A673 (cell line): ENCODE measurements at regions not wholly inside any gene's neighbourhood (a gene's known extent, or its start where the extent isn't known, plus 50 kb on each side); places are given as distances from the start of the nearest gene placed in this dataset.

Source experiments
- BruUV-seq: library from RNA; stranded (reverse); fragments of 400-500 nt; replicated peaks from 2 replicates; lab custom pipeline; 2021; lab: Mats Ljungman, UMichigan
- CTCF ChIA-PET: fragments of 300-600 bp; sonication (Branson Sonifier 250); formaldehyde crosslinking; loops from one replicate; lab custom pipeline; 2022; ENCODE audit warnings: antibody characterized with exemption; lab: Charles Lee
- POLR2A ChIA-PET: fragments of 300-600 bp; sonication (Branson Sonifier 250); formaldehyde crosslinking; loops from one replicate; lab custom pipeline; 2022; ENCODE audit warnings: antibody characterized with exemption; ENCODE audit not compliant: low non-redundant PET; lab: Charles Lee
- DNase-seq: peaks from one replicate; pipeline ENCODE4 v3.0.0-alpha.2; 2015; ENCODE audit warnings: low spot score
- H3K27ac ChIP-seq: fragments of 200-600 bp; sonication (generic); 2 replicates; pipeline ENCODE4 v1.5.1; 2016; ENCODE audit warnings: mixed run types, low read depth, mild to moderate bottlenecking, mixed read lengths, antibody characterized with exemption, low read length; ENCODE audit not compliant: poor library complexity, severe bottlenecking
- H3K27me3 ChIP-seq: fragments of 200-600 bp; sonication (generic); replicated peaks from 2 replicates; pipeline ENCODE4 v1.6.1; 2017; ENCODE audit warnings: mixed run types, low read depth, mild to moderate bottlenecking, mixed read lengths, antibody characterized with exemption, low read length; ENCODE audit not compliant: insufficient read depth, poor library complexity
- H3K36me3 ChIP-seq: fragments of 200-600 bp; sonication (generic); 2 replicates; pipeline ENCODE4 v1.6.1; 2016; ENCODE audit warnings: mixed run types, mild to moderate bottlenecking, mixed read lengths, antibody characterized with exemption, low read length; ENCODE audit not compliant: insufficient read depth, poor library complexity, severe bottlenecking
- H3K4me1 ChIP-seq: fragments of 200-600 bp; sonication (generic); 2 replicates; pipeline ENCODE4 v1.6.1; 2017; ENCODE audit warnings: mixed run types, mild to moderate bottlenecking, mixed read lengths, antibody characterized with exemption, low read length; ENCODE audit not compliant: insufficient read depth, poor library complexity, severe bottlenecking
- H3K4me3 ChIP-seq: fragments of 200-600 bp; sonication (generic); 2 replicates; pipeline ENCODE4 v1.5.1; 2016; ENCODE audit warnings: low read depth, mixed run types, mild to moderate bottlenecking, mixed read lengths, low read length; ENCODE audit not compliant: poor library complexity, severe bottlenecking
- H3K9me3 ChIP-seq: fragments of 200-600 bp; sonication (generic); 2 replicates; pipeline ENCODE4 v1.6.1; 2016; ENCODE audit warnings: mixed run types, low read depth, mild to moderate bottlenecking, mixed read lengths, antibody characterized with exemption, low read length; ENCODE audit not compliant: poor library complexity, severe bottlenecking
- CTCF ChIP-seq: fragments of 300-800, 200-600 bp; sonication (generic); conservative IDR thresholded peaks from 2 replicates; pipeline ENCODE4 v1.5.1; 2017; ENCODE audit warnings: low read depth, mild to moderate bottlenecking, antibody characterized with exemption, low read length, moderate library complexity, mixed read lengths
- EZH2 ChIP-seq: fragments of 200-600 bp; sonication (generic); IDR thresholded peaks from 2 replicates; pipeline ENCODE4 v1.6.1; 2017; ENCODE audit warnings: borderline replicate concordance, low read depth, mild to moderate bottlenecking, mixed read lengths, antibody characterized with exemption, low read length; ENCODE audit not compliant: poor library complexity, severe bottlenecking
- intact Hi-C: fragments of 100-400 bp; cut with micrococcal nuclease; formaldehyde crosslinking; loops from one replicate; pipeline ENCODE4 v1.10.0; 2022; ENCODE audit not compliant: unreplicated experiment

GRCh38 chr4:128376303-128376702 lies 88.7 kb upstream of the PGRMC2 start:
- BruUV-seq, result no TSS peak
- Histone ChIP-seq H3K4me1 (no peaks in the 10 kb centered on the region), H3K4me3 (no peak overlapping the region), H3K36me3 (no peaks in the 10 kb centered on the region), H3K27ac (no peak overlapping the region), H3K9me3 (peaks cover 8% of the 10 kb centered on the region), H3K27me3 (no peaks in the 10 kb centered on the region)
- CTCF ChIA-PET, result no interaction called here
- DNase-seq, result no peak
- POLR2A ChIA-PET, result no interaction called here
- TF ChIP-seq CTCF (no peak), EZH2 (no peak)
- intact Hi-C loops, result no loop called here

GRCh38 chr4:128373628-128374027 lies 86.0 kb upstream of the PGRMC2 start:
- intact Hi-C loops, result no loop called here

GRCh38 chr4:128371876-128372275 lies 84.3 kb upstream of the PGRMC2 start:
- intact Hi-C loops, result no loop called here

More at GRCh38 chr4:128373628-128374027, 86.0 kb upstream of the PGRMC2 start:
- no peaks in the 10 kb centered on the region for H3K36me3 ChIP-seq
- TF ChIP-seq EZH2, result no peak
- no peak for TF ChIP-seq CTCF
- H3K9me3 ChIP-seq, result peaks cover 8% of the 10 kb centered on the region
- no peaks in the 10 kb centered on the region for H3K27me3 ChIP-seq
- no peak overlapping the region for H3K27ac ChIP-seq
- no peak overlapping the region for H3K4me3 ChIP-seq
- POLR2A ChIA-PET, result no interaction called here
- H3K4me1 ChIP-seq, result no peaks in the 10 kb centered on the region
- CTCF ChIA-PET, result no interaction called here
- DNase-seq, result no peak
- BruUV-seq, result no TSS peak

More at GRCh38 chr4:128371876-128372275, 84.3 kb upstream of the PGRMC2 start:
- no peaks in the 10 kb centered on the region for H3K27me3 ChIP-seq
- no peak overlapping the region for H3K27ac ChIP-seq
- H3K9me3 ChIP-seq, result peaks cover 4% of the 10 kb centered on the region
- DNase-seq, result no peak
- TF ChIP-seq CTCF, result no peak
- TF ChIP-seq EZH2, result no peak
- H3K4me1 ChIP-seq, result no peaks in the 10 kb centered on the region
- H3K36me3 ChIP-seq, result no peaks in the 10 kb centered on the region
- POLR2A ChIA-PET, result no interaction called here
- no peak overlapping the region for H3K4me3 ChIP-seq
- BruUV-seq, result no TSS peak
- CTCF ChIA-PET, result no interaction called here
